ENCODE measurements at regions not wholly inside any gene's neighbourhood (a gene's known extent, or its start where the extent isn't known, plus 50 kb on each side); places are given as distances from the start of the nearest gene placed in this dataset.
"Not testable (repeated sequence)": the region's sequence is repeated elsewhere in the genome, so short reads cannot be mapped to it uniquely, and the experiment has no call there.

DNA sequence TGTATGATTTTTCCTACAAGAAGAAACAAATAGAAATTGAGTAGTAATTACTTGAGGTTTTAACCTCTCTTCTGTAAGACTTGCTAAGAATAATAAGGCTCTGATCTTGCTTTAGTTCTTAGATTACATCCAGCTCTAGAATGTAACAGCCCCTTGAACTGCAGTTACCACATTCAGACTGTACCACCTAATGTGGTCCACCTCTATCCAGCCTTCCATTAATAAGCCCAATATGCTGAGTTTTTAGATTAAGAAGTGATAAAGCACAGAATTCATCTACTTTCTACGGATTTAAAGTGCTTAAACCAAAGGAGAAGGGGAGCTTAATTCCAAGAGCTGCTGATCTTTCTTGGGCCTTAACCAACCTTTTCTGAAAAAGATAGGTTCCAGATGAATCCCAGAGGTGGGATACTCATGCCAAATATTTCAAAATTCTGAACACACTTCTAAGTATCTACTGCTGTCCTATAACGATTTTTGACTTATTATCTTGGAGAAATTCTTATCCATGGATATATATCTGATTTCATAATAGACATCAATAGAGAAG lies 131.5 kb downstream of the ZNF608 start:
- no peak for DNase-seq

DNA sequence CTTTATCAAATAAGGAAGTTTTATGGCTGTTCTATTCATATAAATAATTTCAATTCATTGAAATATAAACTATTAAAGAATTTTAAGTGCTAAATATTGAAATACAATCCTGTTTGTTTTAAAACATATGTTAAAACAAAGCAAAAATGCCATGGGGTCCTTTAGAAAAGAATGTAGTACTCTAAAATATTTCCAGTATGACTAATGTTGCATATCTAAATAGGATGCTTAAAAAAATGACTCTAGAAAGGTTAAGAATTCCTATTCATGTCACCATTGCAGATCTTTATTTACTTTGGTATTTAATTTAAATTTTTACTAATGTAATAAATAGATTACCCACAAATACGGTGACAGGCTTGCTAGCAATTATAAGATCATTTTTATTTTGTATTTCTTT lies 132.3 kb downstream of the ZNF608 start:
- DNase-seq, result no peak

DNA sequence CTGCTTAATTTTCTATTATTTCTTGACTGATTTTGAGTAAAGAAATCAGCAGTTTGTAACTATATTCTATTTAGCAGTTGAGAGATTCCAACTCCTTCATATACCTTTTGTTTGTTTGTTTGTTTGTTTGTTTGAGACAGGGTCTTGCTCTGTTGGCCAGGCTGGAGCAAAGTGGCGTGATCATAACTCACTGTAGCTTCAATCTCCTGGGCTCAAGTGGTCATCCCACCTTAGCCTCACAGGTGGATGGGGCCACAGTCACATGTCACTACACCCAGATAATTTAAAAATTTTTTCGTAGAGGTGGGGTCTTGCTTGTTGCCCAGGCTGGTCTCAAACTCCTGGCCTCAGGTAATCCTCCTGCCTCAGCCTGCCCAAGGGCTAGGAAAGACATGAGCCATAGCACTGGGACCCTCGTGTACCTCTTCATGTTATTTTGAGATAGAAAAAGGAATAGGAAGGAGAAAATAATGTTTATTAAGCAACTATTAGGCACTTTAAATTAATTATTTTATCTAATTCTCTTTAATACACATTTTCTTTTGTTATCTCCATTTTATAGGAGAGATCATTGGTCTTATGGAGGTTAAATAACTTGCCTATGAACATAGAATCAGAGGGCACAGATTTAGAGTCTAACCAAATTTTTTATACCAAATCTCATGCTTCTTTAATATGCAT lies 133.0 kb downstream of the ZNF608 start:
- DNase-seq, result no peak

DNA sequence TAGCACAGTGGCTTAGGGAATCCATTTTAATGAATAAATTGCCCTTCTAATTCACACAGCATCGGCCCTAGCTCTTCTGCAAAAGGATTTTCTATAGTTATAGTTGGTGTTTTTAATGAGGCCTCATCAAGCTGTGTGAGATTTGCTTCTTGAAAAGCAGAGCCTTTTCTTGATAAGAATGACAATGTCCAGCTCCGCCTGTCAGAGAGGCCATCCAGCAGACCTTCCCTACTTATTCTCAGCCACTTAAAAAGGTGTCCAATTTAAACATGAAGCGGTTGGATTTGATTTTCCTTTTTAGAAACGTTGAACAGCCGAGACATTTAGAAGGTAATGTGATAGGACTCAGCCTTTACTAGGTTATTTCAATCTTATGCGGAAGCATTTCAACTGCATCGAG lies 134.4 kb downstream of the ZNF608 start:
- no peak for DNase-seq

DNA sequence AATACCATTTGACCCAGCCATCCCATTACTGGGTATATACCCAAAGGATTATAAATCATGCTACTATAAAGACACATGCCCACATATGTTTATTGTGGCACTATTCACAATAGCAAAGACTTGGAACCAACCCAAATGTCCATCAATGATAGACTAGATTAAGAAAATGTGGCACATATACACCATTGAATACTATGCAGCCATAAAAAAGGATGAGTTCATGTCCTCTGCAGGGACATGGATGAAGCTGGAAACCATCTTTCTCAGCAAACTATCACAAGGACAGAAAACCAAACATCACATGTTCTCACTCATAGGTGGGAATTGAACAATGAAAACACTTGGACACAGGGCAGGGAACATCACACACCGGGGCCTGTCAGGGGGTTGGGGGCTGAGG lies 135.2 kb downstream of the ZNF608 start:
- not testable (repeated sequence) for DNase-seq

DNA sequence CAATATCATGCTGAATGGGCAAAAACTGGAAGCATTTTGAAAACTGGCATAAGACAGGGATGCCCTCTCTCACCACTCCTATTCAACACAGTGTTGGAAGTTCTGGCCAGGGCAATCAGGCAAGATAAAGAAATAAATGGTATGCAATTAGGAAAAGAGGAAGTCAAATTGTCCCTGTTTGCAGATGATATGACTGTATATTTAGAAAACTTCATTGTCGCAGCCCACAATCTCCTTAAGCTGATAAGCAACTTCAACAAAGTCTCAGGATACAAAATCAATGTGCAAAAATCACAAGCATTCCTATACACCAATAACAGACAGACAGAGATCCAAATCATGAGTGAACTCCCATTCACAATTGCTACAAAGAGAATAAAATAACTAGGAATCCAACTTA lies 136.8 kb downstream of the ZNF608 start:
- not testable (repeated sequence) for DNase-seq

DNA sequence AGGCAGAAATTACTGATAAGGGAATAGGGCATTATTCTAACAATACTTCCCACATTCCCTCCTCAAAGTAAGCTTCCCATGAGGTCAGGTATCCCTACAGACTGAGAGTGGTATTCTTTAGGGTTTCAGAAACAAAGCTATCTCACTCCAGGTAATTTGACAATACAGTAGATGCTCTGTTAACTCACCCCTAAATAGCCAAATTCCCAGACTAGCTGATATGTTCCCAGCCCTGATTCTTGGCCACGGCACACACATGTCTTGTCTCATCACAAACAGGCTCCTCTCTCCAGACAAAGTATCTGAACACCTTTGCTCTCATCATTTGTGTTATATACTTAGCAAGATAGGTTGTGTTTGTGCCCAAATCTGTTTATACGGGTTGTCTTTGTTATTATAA lies 139.9 kb downstream of the ZNF608 start:
- no peak for DNase-seq

DNA sequence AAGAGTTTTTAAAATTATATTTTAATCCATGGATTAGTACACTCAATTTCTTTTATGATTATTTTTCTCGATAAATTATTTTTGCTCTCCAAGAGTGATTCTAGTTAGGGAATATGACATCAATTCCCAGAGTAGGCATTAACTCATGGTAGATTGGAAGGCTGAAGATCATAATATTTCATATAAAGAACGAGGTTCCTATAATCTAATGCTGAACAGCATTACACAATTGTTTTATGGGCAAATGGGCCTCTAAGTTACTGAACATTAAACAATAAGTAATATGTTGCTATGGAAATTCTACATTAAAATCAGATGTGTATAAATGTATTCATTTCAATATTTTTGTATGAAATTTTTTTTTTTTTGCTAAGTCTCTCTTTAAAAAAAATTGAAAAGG lies 140.3 kb downstream of the ZNF608 start:
- no peak for DNase-seq

DNA sequence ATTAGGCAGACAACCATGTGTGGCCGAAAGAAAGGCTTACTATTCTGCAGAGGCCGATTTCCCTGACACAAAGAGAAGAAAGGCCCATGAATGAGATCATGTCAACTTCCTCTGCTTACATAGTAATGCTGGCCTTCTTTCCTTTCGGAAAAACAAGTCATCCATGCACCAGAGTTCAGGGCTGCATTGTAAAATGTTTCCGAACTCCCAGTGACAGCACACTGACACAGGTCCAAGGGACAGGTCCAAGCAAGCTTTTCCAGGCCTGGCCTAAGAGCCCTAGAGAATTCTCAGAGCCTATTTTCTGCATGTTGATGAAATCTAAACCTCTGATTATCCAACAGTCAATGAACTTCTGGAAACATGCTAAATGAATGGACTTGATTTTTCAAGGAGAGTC lies 140.9 kb downstream of the ZNF608 start:
- peak; percentile 42 for DNase-seq

DNA sequence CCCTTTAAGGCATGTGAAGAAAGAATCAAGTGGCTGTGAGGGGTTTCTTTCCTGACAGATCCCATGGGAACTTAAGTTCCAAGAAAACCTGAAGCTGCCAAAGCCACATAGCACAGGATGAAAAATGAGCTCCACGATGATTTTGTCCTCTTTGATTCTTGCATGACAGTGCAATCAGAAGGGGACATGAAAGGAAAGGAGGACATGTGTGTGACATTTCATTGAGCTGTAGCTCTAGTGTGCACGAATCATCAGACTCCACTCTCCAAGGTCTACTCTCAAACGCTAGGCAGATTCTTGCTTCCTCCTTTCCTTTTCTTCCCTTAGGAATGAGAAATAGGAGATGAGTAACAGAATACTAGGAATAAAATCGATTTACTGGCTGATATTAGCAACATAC lies 142.0 kb downstream of the ZNF608 start:
- DNase-seq, result no peak

DNA sequence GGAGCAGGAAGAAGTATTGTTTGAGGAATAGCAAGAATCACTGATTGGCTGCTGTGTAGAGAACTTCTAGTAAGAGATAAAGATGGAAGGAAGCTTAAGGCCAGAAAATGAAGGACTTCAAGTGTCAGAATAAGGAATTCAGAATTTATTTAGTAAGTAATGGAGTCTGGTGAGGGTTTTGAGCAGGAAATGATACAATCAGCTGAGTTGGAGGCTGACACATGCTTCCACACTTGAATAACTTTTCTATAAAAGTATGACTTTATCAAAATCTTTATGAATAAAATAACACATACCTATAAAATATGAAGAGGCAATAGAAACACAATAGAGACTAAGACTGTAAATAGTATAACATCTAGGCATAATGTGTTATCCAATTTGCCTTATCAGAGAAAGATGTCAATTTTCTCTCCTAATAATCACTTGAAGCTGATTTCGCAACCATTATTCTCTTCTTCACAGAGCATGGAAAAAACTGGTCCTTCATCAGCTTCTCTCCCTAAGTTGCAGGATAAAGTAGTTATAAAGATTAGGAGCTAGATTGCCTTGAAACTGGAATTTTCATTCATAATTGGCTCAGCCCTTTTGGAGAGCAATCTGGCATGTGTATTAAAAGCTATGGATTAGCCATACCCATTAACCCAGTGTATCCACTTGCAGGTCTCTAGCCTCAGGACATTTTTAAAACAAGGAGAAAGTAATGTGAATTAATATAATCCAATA lies 143.4 kb downstream of the ZNF608 start:
- DNase-seq, result no peak

DNA sequence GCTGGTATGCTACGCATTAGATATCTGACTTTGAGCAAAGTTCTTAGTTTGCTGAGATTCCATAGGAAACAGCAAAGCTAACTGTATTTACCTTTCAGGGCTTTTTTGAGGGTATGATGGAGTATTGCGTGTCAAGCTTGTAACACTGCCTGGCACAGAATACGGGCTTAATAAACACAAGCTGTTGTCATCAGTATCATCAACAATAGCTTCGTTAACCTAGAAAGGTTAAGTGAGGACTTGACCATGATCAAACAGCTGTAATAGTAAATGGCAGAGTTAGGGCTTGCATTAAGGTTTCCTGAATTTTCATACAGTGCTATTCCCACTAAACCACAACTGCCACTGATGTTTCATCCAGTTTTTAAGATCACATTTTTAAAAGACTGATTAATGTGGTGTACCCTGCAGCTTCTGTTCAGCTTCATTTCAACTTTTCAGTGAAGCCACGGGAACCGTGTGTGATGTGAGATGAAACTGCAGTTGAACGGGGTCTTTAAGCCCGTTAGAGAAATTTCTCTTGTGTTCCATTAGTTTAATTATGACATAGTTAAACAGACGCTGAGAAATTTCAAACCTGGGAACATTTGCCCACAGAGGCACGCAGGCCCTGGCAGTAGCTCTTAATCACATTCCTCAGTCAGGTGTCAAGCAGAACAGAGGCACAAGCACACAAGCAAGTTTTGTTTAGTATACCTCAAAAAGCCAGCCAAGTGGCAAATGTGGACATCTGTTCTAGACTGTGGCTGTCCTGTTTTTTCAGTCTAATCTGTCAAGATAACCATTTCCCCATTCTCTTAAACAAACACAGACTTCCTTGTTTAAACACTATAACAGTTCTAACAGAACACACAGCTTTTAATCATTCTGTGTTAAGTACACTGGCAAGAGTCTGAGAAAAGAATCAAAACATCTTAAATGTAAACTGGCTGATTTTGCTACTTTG lies 147.1 kb downstream of the ZNF608 start:
- DNase-seq, result peak; percentile 34

DNA sequence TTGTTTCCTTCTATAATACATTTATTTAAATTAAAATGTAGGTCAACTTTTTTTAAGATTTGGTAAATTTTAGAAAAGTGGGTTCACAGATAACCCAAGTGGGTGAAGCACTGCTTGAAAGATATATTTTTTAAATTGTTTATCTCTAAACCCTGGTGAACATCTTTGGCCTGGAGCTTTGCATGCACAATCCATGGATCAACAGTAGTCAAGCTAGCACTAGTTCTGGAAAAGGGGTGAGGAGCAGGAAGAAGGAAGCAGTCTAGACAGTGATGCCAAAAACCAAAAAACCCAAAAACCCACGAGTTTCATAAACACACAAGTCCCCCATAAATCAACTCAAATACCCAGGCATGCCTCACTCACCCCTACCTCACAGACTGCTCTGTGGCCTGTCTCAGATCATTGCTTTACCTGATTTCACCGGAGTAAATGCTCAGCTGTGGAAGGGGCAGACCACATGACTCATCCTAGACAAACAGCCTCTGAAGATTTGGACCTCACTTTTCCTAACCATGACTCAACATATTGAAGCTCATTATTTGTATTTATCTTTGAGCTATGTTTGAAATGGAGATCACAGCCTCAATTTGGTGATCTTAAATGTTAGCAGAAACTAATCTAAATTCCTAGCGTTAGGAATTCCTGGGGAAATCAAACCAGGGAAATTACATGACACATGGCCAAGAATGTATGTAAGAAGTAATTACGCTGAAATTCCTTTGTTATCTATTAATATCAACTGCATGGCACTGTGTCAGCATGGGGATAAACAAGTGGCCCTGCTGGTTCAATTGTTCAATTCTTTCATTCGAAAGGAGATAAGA lies 149.6 kb downstream of the ZNF608 start:
- DNase-seq, result no peak

DNA sequence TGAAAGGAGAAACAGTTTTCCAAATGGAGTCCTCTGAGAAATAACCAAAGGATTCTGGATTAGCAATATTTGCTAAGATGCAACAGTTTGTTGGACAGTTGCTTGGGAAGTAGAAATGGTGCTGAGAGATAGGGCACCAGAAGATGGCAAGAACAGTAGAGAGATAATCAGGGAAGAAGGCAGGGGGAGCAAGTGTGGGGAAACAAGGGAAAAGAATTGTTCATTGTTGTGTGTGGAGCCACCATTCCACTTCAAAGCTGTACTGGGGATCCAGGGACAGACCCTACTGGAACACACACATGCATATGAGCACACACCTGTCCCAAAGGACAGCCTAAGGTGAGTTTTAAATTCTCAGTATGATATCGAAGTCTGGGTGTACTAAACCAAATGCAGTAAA lies 152.5 kb downstream of the ZNF608 start:
- no peak for DNase-seq

DNA sequence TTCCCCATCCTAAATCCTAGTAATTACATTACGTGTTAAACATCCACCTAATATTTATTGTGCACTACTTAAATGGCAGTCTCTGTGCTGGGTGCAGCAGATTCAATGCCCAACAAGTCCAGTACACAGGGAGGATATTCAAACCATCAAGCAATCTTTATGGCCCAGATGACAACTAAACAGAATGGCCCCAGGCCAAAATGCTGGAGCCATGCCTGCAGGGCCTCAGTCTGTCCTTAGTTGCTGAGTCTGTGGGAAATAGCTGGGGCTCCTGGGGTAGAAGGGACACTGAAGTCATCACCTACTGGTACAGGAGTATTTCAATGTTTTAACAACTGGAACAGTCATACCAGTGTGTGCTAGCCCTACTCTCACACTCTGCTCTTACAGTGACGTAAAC lies 153.5 kb downstream of the ZNF608 start:
- DNase-seq, result peak; percentile 62

DNA sequence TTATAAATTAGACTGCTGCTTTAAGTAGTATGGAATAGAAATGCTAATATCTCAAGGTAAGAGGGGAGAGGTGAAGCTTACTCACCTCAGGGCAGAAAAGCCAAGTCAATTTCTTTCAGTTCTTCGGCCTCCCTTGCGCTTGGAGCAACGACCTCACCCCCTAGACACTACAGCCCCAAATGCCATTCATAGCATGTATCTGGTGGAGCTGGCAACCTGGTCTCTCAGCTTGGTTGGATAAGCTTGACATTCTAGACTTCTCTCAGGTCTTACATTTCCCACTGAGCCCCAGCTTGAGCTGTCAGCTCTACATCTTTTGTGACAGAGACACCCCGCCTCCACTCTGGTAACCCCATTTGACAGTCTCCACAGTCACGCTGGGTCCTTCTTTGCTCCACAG lies 154.9 kb downstream of the ZNF608 start:
- DNase-seq, result no peak

DNA sequence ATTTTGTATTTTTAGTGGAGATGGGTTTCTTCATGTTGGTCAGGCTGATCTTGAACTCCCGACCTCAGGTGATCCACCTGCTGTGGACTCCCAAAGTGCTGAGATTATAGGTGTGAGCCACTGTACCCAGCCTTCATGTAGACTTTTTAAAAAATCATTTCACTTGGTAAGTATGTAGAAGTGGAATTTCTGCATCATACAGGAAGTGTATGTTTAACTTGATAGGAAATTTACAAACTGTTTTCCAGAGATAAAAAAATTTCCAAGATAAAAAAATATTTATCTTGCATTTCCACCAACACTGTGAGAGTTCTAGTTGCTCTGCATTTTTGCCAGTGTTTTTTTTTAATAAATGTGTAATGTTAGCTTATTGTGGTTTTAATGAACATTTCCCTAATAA lies 155.8 kb downstream of the ZNF608 start:
- DNase-seq, result no peak

DNA sequence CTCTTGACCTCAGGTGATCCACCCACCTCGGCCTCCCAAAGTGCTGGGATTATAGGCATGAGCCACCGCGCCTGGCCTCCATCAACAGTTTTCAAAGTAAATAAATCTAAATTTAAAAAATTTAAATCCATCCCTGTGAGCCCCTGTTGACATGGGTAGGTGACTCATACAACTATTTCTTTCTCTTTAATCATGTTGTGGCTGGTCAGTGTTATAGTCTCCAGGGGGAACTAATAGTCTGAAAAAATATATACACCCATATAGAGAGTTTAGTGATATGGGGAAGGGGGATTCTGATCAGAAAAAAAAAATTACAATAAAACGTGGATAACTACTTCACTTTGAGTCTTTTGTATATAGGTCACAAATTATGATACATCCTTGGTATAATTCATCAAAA lies 159.2 kb downstream of the ZNF608 start:
- no peak for DNase-seq

DNA sequence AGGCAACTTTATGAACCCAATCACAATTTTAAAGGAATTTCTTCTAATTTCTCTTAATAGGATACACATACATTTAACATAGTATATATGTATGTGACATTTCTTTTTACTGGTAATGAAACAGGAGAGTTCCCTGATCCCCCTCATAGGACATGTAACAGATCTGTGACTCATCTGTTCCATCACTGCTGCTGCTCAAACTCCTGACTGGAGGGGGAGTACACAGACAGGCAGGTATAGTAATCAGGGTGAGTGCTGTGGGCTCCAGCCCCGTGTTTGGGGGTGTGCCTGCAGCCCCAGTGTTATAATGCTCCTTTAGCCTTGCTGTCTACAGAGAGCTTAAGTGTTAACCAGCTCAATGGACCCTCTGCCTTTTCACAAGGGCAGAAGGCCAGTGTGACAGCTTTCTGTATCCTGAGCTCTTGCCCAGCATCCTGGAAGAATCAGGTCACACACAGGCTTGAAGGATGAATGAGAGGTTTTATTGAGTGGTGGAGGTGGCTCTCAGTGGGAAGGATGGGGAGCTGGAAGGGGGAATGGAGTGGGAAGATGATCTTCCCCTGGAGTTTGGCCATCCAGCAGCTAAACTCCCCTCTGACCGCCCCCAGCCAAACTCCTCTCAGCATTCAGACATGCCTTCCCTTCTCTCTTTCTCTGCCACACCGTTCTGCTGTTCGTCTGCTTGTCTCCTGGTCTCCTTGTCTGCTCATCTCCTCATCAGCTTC lies 161.3 kb downstream of the ZNF608 start:
- DNase-seq, result no peak

DNA sequence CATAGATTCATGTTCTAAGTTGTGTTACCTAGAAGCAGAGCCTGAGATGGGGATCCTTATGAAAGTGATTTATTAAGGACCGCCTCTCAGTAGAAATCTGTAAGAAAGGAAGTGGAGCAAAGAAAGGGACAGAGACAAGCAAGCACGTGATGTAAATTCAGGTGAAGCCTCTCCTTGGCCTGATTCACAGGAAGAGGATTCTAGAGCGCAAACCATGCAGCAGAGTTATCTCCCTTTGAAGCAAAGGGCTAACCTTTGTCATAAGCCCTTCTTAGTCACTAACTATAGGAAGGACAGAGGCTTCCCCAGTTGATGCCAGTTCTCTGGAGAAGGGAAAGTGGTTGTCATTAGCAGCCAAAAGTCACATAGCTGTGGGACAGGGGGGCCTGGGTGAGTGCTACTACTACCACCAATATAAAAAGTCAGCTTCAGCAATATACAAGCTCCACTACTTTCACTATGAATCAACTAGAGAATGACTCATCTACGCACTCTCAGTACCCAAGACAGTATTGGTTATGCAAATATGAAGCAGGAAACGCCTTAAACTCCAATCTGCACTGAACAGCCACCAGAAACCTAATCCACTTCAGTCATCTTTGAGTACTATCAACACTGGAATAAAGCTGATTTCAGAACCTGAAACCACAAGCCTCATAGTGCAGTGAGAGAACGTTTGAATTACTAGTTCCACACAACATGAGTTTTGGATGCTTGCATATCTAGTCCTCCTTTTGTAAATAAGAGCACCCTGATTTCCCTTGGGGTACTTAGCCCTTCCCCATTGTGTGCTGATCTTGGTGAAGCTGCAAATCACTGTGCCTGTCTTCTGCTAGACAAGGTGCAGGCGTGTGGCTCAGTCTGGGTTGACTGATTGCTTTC lies 162.7 kb downstream of the ZNF608 start:
- DNase-seq, result no peak

DNA sequence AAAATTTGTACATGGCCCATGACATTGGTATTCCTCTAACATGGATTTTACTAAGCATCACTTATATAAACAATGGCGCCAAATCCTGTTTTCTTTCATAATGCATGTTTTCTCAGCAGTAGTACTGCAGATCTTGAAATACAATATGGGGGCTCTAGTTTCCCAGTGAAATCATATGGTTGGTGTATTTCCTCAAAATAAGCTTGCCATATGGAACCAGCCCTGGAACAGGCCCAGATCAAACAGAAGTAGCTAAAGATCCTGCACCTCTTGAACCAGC lies 163.9 kb downstream of the ZNF608 start:
- no peak for DNase-seq
